T-helper 1 cell treated with Interleukin-12 subunit alpha and Interleukin-12 subunit beta and Interleukin-4 antibody, amounts not matched to agents 30 ng/mL and 1 ng/mL, for 36 hours (primary cell): ENCODE measurements at regions not wholly inside any gene's neighbourhood (a gene's known extent, or its start where the extent isn't known, plus 50 kb on each side); places are given as distances from the start of the nearest gene placed in this dataset.

Experiments
- intact Hi-C: fragments of 100-400 bp; cut with micrococcal nuclease; formaldehyde crosslinking; loops from one replicate; pipeline ENCODE4 v1.15.1; 2024

DNA sequence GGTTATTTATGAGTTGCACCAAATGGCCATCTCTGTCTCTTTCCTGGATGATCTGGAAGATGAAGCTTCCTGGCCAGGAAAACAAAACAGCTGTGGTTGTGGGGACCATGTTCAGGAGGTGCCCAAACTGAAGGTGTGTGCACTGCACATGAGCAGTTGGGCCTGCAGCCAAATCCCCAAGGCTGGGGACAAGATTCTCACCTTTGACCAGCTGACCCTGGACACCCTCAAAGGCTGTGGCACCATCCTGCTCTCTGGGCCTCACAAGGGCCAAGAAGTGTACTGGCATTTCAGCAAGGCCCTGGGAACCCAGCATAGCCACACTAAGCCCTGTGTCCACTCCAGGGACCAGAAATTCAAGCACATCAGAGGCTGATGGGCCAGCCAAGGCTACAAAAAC, 84.2 kb downstream of the KCNRG start:
- intact Hi-C loops, result no loop called here

DNA sequence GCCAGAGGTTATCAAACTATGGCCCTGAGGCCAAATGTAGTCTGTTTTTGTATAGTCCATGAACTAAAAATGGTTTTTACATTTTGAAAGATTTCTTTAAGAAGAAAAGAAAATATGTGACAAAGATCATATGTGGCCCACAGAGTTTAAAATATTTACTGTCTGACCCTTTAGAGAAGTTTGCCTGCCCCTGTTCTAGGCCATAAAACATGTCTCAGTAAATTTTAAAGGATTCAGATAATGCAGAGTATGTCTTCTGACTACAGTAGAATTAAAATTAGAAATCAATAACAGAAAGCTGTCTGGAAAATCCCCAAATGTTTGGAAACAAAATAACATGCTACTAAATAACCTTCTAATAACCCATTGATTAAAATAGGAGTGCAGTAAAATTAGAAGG, 86.3 kb downstream of the KCNRG start:
- intact Hi-C loops, result no loop called here

DNA sequence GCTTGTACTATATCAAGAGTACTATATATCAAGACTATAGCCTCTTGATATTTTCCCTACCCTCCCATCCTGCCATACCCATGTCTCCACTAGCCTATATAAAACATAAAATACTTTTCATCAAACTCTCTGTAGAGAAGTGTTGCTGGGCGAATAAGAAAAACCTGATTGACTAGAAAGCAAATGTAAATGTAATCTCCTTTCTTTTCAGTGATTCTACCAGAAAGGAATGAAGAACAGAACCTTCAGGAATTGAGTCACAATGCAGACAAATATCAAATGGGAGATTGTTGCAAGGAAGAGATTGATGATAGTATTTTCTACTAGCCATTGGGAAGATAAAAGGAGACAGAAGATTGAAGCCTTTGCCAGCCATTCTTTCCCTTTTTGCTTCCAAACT, 89.2 kb downstream of the KCNRG start:
- intact Hi-C loops, result no loop called here

DNA sequence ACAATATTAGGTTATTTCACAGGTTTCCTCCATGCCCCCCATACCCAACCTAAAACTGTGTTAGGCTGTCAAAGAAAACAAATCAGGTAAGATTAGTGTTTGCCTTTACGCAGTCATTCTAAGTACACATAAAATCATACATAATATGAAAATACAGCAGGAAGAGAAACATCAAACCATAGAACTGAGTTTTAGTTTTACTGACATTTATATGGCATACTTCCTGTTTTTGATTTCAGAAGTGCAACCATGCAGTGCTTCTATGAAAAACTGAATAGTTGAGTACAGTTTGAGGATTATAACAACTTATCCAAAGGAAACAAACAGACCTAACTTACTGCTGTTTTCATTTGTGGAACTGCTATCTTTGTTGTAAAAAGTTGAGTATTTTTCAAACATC, 91.3 kb downstream of the KCNRG start:
- intact Hi-C loops, result loop anchor here (2.0 kb wide), 2 partner anchors 18 to 24 kb away; no protein-coding TSS in a partner anchor

DNA sequence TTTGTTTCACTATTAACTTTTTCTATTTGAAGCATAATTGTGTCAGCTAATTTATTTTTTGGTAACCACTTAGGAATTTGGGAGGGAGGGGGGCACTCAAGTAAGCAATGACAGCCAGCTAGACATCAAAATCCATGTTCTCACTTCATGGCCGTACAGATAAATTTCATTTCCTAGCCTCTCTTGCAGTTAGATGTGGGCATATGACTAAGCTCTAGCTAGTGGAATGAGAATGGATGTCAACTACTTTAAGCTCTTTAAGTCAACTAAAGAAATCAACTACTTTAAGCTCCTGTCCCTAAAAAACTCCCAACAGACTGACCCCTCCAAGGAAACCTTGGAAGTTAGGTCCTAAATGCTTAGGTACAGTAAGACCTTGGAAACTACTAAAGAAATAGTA, 92.0 kb downstream of the KCNRG start:
- intact Hi-C loops, result loop anchor here (2.0 kb wide), 2 partner anchors 18 to 24 kb away; no protein-coding TSS in a partner anchor

DNA sequence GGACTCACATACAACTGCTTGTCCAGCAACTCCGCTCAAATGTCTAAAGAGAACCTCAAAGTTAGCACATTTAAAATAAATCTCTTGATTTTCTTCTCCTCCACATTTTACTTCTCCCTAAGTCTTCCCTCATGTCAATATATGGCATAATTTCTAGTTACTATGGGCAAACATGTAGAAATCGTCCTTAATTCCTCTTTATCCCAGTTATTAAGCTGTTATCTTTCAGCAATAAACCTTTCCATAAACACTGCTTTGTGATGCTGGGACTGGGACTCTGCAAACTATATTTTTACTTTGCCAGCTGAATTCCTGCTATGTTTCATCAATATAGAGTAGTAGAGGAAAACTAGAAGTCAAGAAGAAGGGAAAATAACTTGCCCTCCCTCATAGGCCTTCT, 99.7 kb downstream of the KCNRG start:
- intact Hi-C loops, result no loop called here

DNA sequence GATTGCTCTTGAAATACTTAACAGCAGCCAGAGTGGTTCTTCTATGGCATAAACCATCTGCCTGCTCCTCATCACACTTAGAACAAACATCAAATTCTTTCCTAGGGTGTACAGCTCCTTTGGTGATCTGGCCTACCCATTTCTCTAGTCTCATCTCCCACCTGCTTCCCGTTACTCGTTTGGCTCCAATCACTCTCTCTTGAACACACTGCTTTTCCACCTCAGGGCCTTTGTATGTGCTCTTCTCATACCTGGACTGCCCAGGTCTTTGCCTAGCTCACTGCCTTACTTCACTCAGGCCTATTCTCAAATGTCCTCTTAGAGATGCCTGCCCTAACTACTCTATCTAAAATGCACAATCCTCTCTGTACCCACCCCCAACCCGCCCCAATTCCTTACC, 100.5 kb downstream of the KCNRG start:
- intact Hi-C loops, result no loop called here

DNA sequence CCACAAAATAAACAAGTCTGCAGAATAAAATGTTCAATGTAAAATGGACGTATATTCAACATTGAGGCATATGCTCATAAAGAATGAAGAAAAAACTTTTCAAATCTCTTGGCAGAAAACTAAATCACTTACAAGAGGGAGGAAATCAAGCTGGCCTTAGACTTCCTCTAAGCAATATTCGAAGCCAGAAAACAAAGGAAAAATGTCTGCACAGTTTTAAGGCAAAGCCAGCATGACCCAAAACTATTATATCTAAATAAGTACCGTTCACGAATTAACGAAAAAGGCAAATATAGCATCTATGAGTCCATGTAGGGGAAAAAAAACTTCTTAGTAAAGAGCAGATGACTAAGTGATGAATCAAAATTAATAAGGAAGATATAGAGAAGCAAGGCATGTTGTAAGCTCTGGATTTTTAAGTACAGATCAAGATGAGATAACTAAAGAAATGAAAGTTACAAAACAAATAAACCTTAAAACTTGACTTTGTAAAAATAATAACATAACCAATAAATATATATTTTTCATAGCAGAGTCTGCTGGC, 101.3 kb downstream of the KCNRG start:
- intact Hi-C loops, result no loop called here

DNA sequence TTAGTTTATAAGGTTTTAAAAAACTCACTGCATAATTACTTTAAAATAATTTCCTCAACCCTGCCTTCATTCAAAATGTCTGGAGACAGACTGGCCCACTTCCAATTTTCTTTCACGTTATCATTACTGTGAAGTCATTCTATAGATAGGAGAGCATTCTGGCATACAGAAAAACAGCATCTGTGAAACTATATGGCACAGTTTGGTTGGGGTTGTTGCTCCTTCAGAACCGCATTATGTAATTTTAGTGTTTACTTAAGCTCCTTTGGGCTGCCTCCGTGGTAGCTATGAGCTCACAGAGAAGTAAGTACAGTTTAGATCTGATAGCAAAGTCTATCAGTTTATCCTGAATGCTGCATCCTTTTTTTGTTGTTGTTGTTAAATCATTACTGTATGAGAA, 104.3 kb downstream of the KCNRG start:
- intact Hi-C loops, result no loop called here

DNA sequence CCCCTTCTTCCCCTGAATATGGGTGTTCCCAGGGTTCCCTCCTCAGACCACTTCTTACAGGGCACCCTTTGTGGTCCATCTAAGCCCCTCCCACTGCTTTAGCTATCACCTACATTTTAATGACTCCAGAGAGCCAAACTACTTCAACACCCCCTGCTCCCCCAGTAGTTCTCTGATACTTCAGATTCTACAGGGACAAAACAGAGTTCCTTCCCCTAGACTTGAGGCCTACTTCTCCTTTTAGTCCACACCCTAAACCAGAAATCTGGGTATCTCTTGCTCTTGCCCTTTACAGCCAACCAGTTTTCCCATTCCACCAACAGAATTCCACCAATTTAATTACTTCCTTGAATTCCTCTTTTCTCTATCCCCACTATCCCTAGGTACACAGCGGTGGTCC, 107.2 kb downstream of the KCNRG start:
- intact Hi-C loops, result loop anchor here (2.0 to 10.0 kb wide), 5 partner anchors 146 to 1558 kb away; partner anchors contain the start of genes FNDC3A, PHF11 and SPRYD7

DNA sequence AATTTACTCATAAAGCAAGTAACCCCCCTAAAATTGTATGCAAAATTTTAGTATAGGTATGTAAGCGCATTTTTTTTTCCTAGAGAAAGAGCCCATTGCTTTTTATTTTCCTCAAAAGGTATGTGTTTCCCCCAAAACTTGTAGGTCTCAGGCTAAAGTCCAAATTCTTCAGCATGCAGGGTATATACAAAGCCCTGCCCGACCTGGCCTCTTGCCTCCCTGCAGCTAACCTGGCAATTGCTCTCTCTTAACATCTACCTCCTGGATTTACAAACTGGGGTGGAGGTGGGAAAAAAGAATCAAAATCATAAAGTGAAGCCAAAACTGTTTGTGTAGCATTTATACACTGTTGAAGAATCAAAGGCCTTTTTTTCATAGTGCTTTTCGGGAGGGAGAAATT, 107.8 kb downstream of the KCNRG start:
- intact Hi-C loops, result loop anchor here (1.0 to 10.0 kb wide), 9 partner anchors 8 to 1558 kb away; partner anchors contain the start of genes FNDC3A, PHF11, SPRYD7 and TRIM13

DNA sequence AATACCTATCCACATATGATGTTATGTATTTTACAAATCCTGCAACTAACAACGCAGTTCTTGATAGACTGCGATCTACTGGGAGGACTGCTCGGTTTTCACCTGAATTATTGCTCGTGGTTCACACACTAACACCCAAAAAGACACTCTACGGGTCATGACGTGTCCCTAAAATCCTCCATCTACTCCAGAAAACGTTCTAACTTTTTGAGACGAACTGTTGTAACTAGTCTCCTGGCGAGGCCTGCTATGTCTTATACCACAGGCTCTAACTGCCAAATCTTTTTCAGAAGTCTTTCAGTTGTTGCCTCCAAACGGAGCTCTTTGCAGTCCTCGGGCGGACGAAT, 108.2 kb downstream of the KCNRG start:
- intact Hi-C loops, result loop anchor here (1.0 to 10.0 kb wide), 9 partner anchors 8 to 1559 kb away; partner anchors contain the start of genes FNDC3A, PHF11, SPRYD7 and TRIM13

DNA sequence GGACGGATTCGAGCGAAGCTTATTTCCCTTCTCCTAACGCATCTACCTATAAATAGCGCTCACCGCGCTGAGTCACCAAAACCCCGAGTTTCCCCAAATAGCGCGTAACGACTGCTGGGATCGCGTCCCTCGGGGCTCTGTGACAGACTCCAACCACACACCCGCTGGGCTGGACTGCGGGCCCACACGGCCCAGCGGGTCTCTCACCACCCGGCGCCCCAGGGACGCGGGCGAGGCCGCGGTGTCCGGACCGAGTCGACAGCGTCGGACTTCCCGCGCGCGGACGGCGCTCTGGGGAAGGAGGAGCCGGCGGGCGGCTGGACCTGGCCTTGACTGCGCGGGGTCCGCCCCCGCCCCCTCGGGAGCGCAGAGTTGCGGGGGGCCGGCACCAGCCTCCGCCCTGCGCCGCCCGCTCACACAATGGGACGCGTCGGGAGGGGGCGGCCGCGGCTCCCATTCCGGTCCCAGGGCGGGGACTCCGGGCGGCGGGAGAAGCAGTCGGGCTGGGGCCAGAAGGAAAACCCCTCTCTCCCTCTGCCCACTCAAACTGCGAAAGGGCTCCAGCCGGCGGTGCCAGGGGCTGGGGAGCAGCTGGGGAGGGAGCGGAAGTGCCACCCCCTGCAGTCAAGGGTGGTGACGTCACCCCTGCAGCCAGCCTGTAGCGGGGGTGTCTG, 108.8 kb downstream of the KCNRG start:
- intact Hi-C loops, result loop anchor here (1.0 to 10.0 kb wide), 15 partner anchors 7 to 1559 kb away; partner anchors contain the start of genes FNDC3A, INTS6, KPNA3 and PHF11

DNA sequence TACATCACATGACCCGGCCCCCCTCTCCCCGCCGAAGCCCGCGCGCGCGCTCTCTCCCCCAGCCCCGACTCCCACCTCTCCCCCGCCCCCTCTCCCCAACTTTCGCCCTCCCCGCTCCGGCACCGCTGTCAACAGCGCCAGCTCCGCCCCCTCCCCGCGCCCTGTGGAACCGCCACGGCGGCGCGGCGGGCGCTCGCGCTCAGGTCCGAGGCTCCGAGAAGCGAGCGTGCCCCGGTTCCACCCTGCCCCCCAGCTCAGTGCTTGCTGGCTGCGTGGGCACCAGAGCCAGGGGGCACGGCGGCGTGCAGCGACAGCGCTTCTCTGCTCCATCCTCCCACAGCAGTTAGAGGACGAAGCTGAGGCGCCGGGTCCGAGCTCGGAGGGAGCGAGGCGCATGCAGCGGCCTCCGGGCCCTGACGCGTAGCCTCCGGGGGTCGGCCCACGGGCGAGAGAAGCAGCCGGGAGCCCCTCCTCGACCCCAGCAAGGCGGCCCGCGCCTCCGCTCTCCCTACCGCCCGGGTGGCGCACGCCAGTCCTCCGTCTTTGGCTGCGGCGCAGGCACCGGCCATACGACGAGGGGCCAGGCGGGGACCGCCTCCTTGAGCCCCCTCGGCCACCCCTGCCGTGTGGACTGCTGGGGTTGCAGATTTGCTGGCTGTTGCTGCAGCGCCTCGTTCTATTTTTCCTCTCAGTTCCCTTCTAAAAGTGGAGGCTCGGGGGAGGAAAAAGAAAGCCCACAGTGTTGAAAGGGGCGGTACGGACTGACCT, 109.5 kb downstream of the KCNRG start:
- intact Hi-C loops, result loop anchor here (1.0 to 10.0 kb wide), 11 partner anchors 18 to 1560 kb away; partner anchors contain the start of genes CAB39L, FNDC3A, INTS6 and KPNA3

DNA sequence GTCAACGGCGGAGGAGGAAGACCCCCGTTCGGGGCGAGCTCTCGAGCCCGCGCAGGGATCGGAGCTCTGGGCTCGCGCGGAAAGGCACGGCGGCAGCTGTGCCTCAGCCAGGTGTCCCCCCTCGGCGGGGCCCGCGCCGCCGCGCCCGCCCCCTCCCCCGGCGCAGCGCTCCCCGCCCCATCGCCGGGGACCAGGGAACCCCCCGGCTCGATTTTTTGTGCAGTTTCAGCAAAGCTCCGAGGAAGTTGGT, 110.0 kb downstream of the KCNRG start:
- intact Hi-C loops, result loop anchor here (1.0 to 10.0 kb wide), 7 partner anchors 18 to 1560 kb away; partner anchors contain the start of genes CAB39L, FNDC3A, INTS6 and KPNA3

DNA sequence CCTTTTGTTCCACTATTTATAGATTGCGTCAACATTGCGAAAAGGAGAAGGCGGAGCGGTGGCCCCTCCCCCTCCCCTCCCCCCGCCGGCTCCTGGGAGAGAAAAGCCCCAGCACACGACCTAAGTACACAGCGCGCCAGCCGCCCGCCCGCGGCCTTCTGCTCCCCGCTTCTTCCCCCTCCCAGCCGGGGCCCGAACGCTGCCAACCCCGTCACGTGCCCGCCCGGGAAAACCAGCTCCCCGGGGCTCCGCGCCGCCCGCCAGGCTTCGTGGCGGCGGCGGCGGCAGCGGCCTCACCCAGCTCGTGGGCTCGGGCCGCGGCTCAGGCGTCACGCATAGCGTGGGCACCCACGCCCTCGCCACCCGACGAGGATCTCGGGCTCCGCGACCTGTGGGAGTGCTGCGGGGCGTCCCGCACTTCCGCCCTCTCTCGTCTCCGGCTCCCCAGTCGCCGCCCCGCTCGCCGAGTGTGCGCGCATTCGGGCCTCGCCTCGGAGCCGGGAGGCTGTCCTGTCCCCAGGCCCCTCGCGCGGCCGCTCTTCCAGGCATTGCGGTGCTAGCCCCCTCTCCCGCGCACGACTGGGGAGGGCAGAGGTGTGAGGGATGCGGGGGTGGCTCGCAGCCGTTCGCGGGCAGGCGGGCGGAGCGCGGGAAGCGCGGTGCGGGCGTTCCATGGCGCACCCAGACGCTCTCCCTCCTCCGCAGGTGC, 110.5 kb downstream of the KCNRG start:
- intact Hi-C loops, result loop anchor here (1.0 to 10.0 kb wide), 9 partner anchors 19 to 1561 kb away; partner anchors contain the start of genes CAB39L, FNDC3A, INTS6 and KPNA3

DNA sequence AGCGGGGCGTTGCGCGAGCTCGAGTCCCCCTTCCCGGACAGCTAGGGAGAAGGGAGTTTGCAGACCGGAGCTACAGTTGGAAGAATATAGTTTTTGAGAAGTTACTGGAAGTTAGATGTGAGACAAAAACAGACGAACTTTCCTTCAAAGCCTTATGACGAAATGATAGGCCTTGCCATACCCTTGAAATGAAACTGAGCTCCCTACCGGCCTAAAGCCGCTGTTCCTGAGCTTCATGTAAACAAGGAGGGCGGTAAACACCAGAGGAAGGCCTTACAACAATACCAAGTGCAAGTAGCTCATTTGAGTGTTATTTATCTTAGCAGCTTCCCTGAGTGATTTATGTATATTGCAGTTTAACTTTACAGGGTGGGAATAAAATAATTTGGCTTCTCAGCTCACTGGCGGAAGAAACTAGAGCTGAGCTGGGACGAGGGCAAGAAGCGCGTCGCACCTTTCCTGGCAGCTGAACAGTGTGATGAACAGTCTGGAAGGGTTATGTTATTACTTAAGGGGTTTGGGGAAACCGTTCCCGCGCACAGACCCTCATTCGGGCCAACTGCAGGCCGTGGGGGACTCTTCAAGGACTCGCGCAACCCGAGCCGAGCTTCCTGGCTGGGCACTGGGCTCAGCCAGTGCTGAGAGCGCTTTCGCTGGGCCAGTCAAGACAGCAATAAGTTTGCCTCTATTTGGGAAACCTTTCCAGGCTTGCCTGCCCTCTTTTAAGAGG, 111.2 kb downstream of the KCNRG start:
- intact Hi-C loops, result loop anchor here (2.0 to 10.0 kb wide), 5 partner anchors 402 to 1562 kb away; partner anchors contain the start of genes CAB39L, FNDC3A and SETDB2

DNA sequence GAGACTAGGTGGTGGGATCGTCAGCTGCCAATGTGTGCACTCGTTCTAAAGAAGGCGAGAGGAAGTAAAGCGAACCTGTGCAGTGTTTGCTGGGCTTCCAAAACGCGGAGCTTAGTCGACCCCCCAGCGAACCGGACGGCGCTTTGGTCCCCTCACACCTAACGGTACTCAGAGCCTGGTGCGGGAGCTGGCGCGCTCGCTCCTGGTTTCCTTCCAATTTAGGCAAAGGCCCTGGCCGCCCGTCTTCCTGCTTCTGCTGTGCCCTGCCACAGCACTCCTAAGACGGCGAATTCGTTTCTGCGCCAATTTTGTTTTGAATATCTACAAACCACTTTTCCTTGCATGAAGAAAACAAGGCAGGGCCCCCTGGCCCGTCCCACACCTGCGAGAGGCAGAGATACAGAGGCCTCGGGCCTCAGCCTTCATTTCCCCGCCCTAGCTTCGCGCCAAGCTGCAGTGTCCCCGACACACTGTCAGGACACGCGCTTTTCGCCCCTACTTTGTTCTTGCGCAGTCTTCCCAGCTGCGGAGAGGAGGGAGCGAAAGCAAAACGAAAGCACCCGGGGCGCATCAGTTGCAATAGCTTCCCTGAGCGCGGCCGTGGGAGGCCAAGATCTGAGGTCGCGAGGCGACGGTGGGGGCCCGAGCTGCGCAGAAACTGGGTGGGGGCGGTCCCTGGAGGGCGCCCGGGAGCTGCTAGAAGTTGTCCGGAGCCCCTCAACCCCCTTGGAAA, 111.9 kb downstream of the KCNRG start:
- intact Hi-C loops, result loop anchor here (2.0 to 10.0 kb wide), 5 partner anchors 402 to 1562 kb away; partner anchors contain the start of genes CAB39L, FNDC3A and SETDB2

DNA sequence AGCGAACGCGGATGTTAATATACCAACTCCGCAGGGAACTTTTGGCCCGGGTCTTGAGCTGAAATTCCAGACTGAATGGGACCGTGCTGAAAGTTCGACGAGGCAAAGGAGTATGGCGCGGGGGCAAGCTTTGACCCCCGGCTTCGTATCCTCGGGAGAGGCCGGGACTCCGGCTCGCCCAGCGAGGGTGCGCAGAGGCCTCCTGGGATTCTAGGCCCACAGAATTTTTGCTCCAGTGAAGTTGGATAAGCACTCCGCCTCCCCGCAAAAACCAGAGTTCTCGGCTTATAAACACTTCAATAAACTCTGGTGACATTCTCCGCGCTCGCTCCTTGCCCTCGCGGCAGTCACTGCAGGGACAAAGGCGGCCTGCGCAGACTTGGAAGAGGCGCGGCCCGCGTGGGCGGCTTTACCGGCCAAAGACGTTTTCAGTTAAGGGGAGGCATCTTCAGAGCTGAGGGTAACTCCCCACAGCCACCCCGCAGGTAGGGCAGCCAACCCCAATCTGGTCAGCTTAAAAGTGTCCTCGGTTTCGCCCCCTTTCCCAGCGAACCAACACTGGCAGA, 112.6 kb downstream of the KCNRG start:
- intact Hi-C loops, result loop anchor here (2.0 to 10.0 kb wide), 5 partner anchors 401 to 1563 kb away; partner anchors contain the start of genes CAB39L, FNDC3A and SETDB2
